ENCODE measurements at regions not wholly inside any gene's neighbourhood (a gene's known extent, or its start where the extent isn't known, plus 50 kb on each side); places are given as distances from the start of the nearest gene placed in this dataset.

DNA sequence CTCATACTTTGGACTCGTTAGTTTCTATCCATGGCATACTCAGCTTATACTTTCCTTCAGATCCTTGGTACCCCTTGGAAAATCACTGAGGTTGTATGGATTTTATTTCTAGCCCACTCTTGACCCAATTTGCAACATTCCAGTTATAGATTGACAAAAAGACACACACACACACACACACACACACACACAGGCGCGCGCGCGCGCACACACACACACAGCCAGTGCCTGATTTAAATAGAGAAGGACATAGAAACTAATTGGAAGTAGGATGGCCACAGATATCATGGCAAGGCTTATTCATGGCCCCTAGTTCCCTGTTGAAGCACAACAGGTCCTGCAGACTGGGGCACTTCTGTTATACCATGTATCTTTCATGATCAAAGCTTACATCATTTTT, 89.1 kb upstream of the CFAP20DC start:
- Mint-ChIP-seq H3K4me3 (ENCODE audit: low read depth) (no peak overlapping the region), H3K27me3 (peaks cover 3% of the 10 kb centered on the region), H3K4me1 (ENCODE audit: low read depth) (no peaks in the 10 kb centered on the region), H3K27ac (no peak overlapping the region), H3K9me3 (ENCODE audit: low read depth) (no peaks in the 10 kb centered on the region), H3K36me3 (ENCODE audit: insufficient read depth) (no peaks in the 10 kb centered on the region)
- TF ChIP-seq, protein P1, sequence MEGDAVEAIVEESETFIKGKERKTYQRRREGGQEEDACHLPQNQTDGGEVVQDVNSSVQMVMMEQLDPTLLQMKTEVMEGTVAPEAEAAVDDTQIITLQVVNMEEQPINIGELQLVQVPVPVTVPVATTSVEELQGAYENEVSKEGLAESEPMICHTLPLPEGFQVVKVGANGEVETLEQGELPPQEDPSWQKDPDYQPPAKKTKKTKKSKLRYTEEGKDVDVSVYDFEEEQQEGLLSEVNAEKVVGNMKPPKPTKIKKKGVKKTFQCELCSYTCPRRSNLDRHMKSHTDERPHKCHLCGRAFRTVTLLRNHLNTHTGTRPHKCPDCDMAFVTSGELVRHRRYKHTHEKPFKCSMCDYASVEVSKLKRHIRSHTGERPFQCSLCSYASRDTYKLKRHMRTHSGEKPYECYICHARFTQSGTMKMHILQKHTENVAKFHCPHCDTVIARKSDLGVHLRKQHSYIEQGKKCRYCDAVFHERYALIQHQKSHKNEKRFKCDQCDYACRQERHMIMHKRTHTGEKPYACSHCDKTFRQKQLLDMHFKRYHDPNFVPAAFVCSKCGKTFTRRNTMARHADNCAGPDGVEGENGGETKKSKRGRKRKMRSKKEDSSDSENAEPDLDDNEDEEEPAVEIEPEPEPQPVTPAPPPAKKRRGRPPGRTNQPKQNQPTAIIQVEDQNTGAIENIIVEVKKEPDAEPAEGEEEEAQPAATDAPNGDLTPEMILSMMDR (IDR thresholded peaks at IDR 0.05; ENCODE audit: unreplicated experiment), result no peak
- no peak for DNase-seq (ENCODE audit: low spot score, unreplicated experiment)

DNA sequence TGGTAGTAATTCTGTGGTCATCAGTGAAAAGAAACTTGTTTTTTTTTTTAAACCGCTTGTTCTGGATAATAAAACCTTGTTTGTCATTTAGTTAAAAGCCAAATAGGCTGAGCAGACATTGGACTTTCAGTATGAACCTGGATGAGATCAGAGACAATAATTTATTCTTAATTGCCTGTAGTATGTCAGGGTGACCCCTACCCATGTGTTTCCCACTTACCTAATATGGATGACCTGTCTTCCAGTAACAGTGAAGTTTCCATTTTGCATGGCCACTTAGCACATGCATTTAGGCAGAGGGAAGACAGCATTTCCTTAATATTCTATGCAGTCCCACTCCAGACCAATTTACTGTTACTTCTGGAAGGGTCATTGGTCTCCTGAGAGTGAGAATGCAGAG, 87.6 kb upstream of the CFAP20DC start:
- TF ChIP-seq, protein P1 (IDR thresholded peaks at IDR 0.05; ENCODE audit: unreplicated experiment), result no peak
- Mint-ChIP-seq H3K27me3 (peaks cover 3% of the 10 kb centered on the region), H3K27ac (no peak overlapping the region), H3K4me3 (ENCODE audit: low read depth) (no peak overlapping the region), H3K9me3 (ENCODE audit: low read depth) (no peaks in the 10 kb centered on the region), H3K4me1 (ENCODE audit: low read depth) (no peaks in the 10 kb centered on the region), H3K36me3 (ENCODE audit: insufficient read depth) (no peaks in the 10 kb centered on the region)
- DNase-seq (ENCODE audit: low spot score, unreplicated experiment), result no peak

DNA sequence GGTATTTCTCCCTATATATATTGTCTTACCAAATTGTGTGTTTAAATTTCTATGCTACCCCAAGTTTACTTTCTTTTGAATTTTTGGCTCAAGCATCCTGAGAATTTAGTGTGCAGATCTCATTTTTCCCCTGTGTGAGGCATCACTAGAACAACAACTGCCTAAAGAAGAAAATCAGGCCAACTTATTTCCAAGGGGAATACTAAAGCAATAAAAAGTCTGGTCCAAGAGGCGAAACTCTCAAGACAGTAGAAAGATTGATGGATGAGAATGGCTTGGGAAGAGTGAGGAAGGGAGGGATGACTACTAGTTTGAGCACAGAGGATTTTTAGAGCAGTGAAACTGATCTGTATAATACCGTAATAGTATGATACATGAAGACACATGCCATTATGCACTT, 86.3 kb upstream of the CFAP20DC start:
- Mint-ChIP-seq H3K36me3 (ENCODE audit: insufficient read depth) (no peaks in the 10 kb centered on the region), H3K27me3 (no peaks in the 10 kb centered on the region), H3K9me3 (ENCODE audit: low read depth) (no peaks in the 10 kb centered on the region), H3K27ac (no peak overlapping the region), H3K4me1 (ENCODE audit: low read depth) (no peaks in the 10 kb centered on the region), H3K4me3 (ENCODE audit: low read depth) (no peak overlapping the region)
- TF ChIP-seq, protein P1 (IDR thresholded peaks at IDR 0.05; ENCODE audit: unreplicated experiment), result no peak
- no peak for DNase-seq (ENCODE audit: low spot score, unreplicated experiment)

DNA sequence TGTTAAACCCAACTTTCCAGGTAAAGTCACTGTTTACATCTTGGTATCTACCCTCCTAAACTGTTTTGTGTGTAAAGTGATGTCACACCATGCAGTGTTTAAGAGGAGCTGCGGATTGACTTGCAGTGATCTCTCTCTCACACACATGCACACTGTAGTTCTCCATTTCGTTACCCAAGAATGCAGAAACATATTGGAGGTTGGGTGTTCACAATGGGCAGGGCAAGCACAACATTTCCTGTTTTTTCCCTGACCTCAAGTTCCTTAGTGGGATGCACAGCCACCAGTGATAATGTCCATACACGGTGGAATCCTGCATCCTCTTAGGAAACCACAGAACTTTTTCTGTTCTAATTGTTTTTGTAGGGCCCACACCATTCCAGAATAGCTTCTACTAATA, 85.3 kb upstream of the CFAP20DC start:
- Mint-ChIP-seq H3K4me1 (ENCODE audit: low read depth) (no peaks in the 10 kb centered on the region), H3K4me3 (ENCODE audit: low read depth) (no peak overlapping the region), H3K36me3 (ENCODE audit: insufficient read depth) (no peaks in the 10 kb centered on the region), H3K27ac (no peak overlapping the region), H3K9me3 (ENCODE audit: low read depth) (no peaks in the 10 kb centered on the region), H3K27me3 (no peaks in the 10 kb centered on the region)
- TF ChIP-seq, protein P1 (IDR thresholded peaks at IDR 0.05; ENCODE audit: unreplicated experiment), result no peak
- no peak for DNase-seq (ENCODE audit: low spot score, unreplicated experiment)

DNA sequence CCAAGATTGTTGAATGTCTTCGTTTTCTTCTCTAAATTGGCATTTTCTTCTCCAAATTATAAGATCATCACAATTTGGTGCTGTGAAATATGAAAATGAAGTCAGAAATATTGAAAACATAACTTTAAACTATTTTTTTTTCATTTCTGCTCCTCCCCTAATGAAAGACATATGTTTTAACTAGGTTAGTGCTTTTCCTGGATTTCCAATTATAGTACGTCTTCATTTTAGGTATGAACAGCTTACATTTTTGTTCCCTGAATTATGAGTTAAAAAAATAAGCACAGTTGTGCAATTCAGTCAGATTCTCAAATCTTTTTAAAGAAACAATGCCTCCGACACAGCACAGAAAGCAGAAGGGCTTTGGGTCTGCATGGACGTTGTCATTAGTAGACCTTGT, 83.5 kb upstream of the CFAP20DC start:
- Mint-ChIP-seq H3K4me1 (ENCODE audit: low read depth) (no peaks in the 10 kb centered on the region), H3K9me3 (ENCODE audit: low read depth) (no peaks in the 10 kb centered on the region), H3K4me3 (ENCODE audit: low read depth) (no peak overlapping the region), H3K27ac (no peak overlapping the region), H3K36me3 (ENCODE audit: insufficient read depth) (no peaks in the 10 kb centered on the region), H3K27me3 (no peaks in the 10 kb centered on the region)
- TF ChIP-seq, protein P1 (IDR thresholded peaks at IDR 0.05; ENCODE audit: unreplicated experiment), result no peak
- no peak for DNase-seq (ENCODE audit: low spot score, unreplicated experiment)

Data from progenitor cell of endocrine pancreas (in vitro differentiated cells).